Memory B cell (primary cell): ENCODE measurements at regions not wholly inside any gene's neighbourhood (a gene's known extent, or its start where the extent isn't known, plus 50 kb on each side); places are given as distances from the start of the nearest gene placed in this dataset.
"Not testable (repeated sequence)": the region's sequence is repeated elsewhere in the genome, so short reads cannot be mapped to it uniquely, and the experiment has no call there.

ENCODE experiments used
- ATAC-seq: fragments of 150-1000 bp; cut with Tn5 transposase; 2 replicates; pipeline ENCODE4 v1.10.0; 2021; ENCODE audit warnings: low read depth, mild to moderate bottlenecking, moderate library complexity
- DNase-seq, 2 donors: peaks; one replicate each; pipeline ENCODE4 v3.0.0; 2022; ENCODE audit warnings: low spot score in 2 of 2
- H3K27ac Mint-ChIP-seq: one replicate; pipeline ENCODE4 v1.8.0; 2022; ENCODE audit warnings: mild to moderate bottlenecking, moderate library complexity, mixed read lengths
- H3K27me3 Mint-ChIP-seq: one replicate; pipeline ENCODE4 v1.8.0; 2022; ENCODE audit warnings: mixed read lengths
- H3K36me3 Mint-ChIP-seq: one replicate; pipeline ENCODE4 v1.8.0; 2022; ENCODE audit warnings: mild to moderate bottlenecking, mixed read lengths
- H3K4me1 Mint-ChIP-seq: one replicate; pipeline ENCODE4 v1.8.0; 2022; ENCODE audit warnings: mixed read lengths
- H3K4me3 Mint-ChIP-seq: one replicate; pipeline ENCODE4 v1.8.0; 2022; ENCODE audit warnings: mild to moderate bottlenecking, moderate library complexity, mixed read lengths
- H3K9me3 Mint-ChIP-seq: one replicate; pipeline ENCODE4 v1.8.0; 2022; ENCODE audit warnings: mixed read lengths

GRCh38 chr3:192968901-192969300 is 51.2 kb upstream of the MB21D2 start:
- H3K27ac Mint-ChIP-seq, H3K36me3 Mint-ChIP-seq, H3K4me3 Mint-ChIP-seq, H3K4me1 Mint-ChIP-seq, ATAC-seq, DNase-seq, H3K9me3 Mint-ChIP-seq: not testable (repeated sequence)
- H3K27me3 Mint-ChIP-seq = peaks cover 12% of the 10 kb centered on the region

- Mint-ChIP-seq H3K27ac (no peak overlapping the region), H3K4me3 (no peak overlapping the region), H3K27me3 (peaks cover 4% of the 10 kb centered on the region), H3K4me1 (no peaks in the 10 kb centered on the region), H3K36me3 (no peaks in the 10 kb centered on the region), H3K9me3 (peaks cover 9% of the 10 kb centered on the region)
- DNase-seq (no peak), ATAC-seq (no peak)
Measured at GRCh38 chr3:192980632-192981031, 63.0 kb upstream of the MB21D2 start.

- Mint-ChIP-seq H3K27ac (no peak overlapping the region), H3K36me3 (no peaks in the 10 kb centered on the region), H3K4me3 (no peak overlapping the region), H3K9me3 (no peaks in the 10 kb centered on the region), H3K27me3 (peaks cover 7% of the 10 kb centered on the region), H3K4me1 (peaks cover 2% of the 10 kb centered on the region)
- DNase-seq (no peak), ATAC-seq (no peak)
Measured at GRCh38 chr3:192986379-192986778, 68.7 kb upstream of the MB21D2 start.

GRCh38 chr3:192991356-192991755 is 73.7 kb upstream of the MB21D2 start:
- Mint-ChIP-seq H3K9me3 (no peaks in the 10 kb centered on the region), H3K4me3 (no peak overlapping the region), H3K4me1 (peaks cover 7% of the 10 kb centered on the region), H3K27me3 (peaks cover 13% of the 10 kb centered on the region), H3K27ac (no peak overlapping the region), H3K36me3 (no peaks in the 10 kb centered on the region)
- no peak for ATAC-seq
- no peak for DNase-seq

- DNase-seq (no peak), ATAC-seq (no peak)
- H3K27ac Mint-ChIP-seq = no peak overlapping the region
- peaks cover 7% of the 10 kb centered on the region for H3K4me1 Mint-ChIP-seq
- peaks cover 18% of the 10 kb centered on the region for H3K27me3 Mint-ChIP-seq
- H3K9me3 Mint-ChIP-seq = no peaks in the 10 kb centered on the region
- H3K4me3 Mint-ChIP-seq = no peak overlapping the region
- H3K36me3 Mint-ChIP-seq = no peaks in the 10 kb centered on the region
Measured at GRCh38 chr3:192992361-192992760, 74.7 kb upstream of the MB21D2 start.

GRCh38 chr3:192993411-192993810 is 75.8 kb upstream of the MB21D2 start:
- Mint-ChIP-seq H3K9me3 (no peaks in the 10 kb centered on the region), H3K36me3 (no peaks in the 10 kb centered on the region), H3K4me1 (peaks cover 7% of the 10 kb centered on the region), H3K27ac (no peak overlapping the region), H3K27me3 (peaks cover 18% of the 10 kb centered on the region), H3K4me3 (no peak overlapping the region)
- no peak for DNase-seq
- ATAC-seq = no peak

GRCh38 chr3:193001113-193001512 is 83.5 kb upstream of the MB21D2 start:
- H3K27me3 Mint-ChIP-seq, DNase-seq, H3K36me3 Mint-ChIP-seq, H3K4me1 Mint-ChIP-seq, H3K4me3 Mint-ChIP-seq, H3K27ac Mint-ChIP-seq, ATAC-seq, H3K9me3 Mint-ChIP-seq: not testable (repeated sequence)

- H3K27me3 Mint-ChIP-seq, DNase-seq, H3K36me3 Mint-ChIP-seq, H3K27ac Mint-ChIP-seq, H3K9me3 Mint-ChIP-seq, H3K4me3 Mint-ChIP-seq, H3K4me1 Mint-ChIP-seq, ATAC-seq: not testable (repeated sequence)
Measured at GRCh38 chr3:193003624-193004023, 86.0 kb upstream of the MB21D2 start.

GRCh38 chr3:193008654-193009053 is 91.0 kb upstream of the MB21D2 start:
- DNase-seq (no peak), ATAC-seq (no peak)
- no peak overlapping the region for H3K27ac Mint-ChIP-seq
- H3K36me3 Mint-ChIP-seq = no peaks in the 10 kb centered on the region
- no peaks in the 10 kb centered on the region for H3K4me1 Mint-ChIP-seq
- peaks cover 9% of the 10 kb centered on the region for H3K27me3 Mint-ChIP-seq
- H3K9me3 Mint-ChIP-seq = peaks cover 6% of the 10 kb centered on the region
- no peak overlapping the region for H3K4me3 Mint-ChIP-seq

GRCh38 chr3:193010191-193010590 is 92.5 kb upstream of the MB21D2 start:
- H3K4me1 Mint-ChIP-seq = no peaks in the 10 kb centered on the region
- ATAC-seq = no peak
- H3K27ac Mint-ChIP-seq = no peak overlapping the region
- H3K27me3 Mint-ChIP-seq = peaks cover 9% of the 10 kb centered on the region
- DNase-seq = no peak
- H3K4me3 Mint-ChIP-seq = no peak overlapping the region
- H3K36me3 Mint-ChIP-seq = no peaks in the 10 kb centered on the region
- peaks cover 6% of the 10 kb centered on the region for H3K9me3 Mint-ChIP-seq

GRCh38 chr3:193011958-193012357 is 94.3 kb upstream of the MB21D2 start:
- no peak overlapping the region for H3K4me3 Mint-ChIP-seq
- H3K9me3 Mint-ChIP-seq = peaks cover 5% of the 10 kb centered on the region
- H3K27me3 Mint-ChIP-seq = peaks cover 10% of the 10 kb centered on the region
- no peak overlapping the region for H3K27ac Mint-ChIP-seq
- no peak for DNase-seq
- no peaks in the 10 kb centered on the region for H3K36me3 Mint-ChIP-seq
- H3K4me1 Mint-ChIP-seq = no peaks in the 10 kb centered on the region
- no peak for ATAC-seq

- ATAC-seq = no peak
- no peak overlapping the region for H3K4me3 Mint-ChIP-seq
- no peaks in the 10 kb centered on the region for H3K36me3 Mint-ChIP-seq
- H3K4me1 Mint-ChIP-seq = no peaks in the 10 kb centered on the region
- DNase-seq = no peak
- H3K27ac Mint-ChIP-seq = no peak overlapping the region
- H3K27me3 Mint-ChIP-seq = peaks cover 8% of the 10 kb centered on the region
- H3K9me3 Mint-ChIP-seq = peaks cover 5% of the 10 kb centered on the region
Measured at GRCh38 chr3:193014902-193015301, 97.2 kb upstream of the MB21D2 start.

- Mint-ChIP-seq H3K27ac (no peak overlapping the region), H3K36me3 (no peaks in the 10 kb centered on the region), H3K4me3 (no peak overlapping the region), H3K27me3 (peaks cover 8% of the 10 kb centered on the region), H3K9me3 (peaks cover 5% of the 10 kb centered on the region), H3K4me1 (no peaks in the 10 kb centered on the region)
- ATAC-seq (no peak), DNase-seq (no peak)
Measured at GRCh38 chr3:193016437-193016901, 98.8 kb upstream of the MB21D2 start.

- DNase-seq (no peak), ATAC-seq (no peak)
- no peak overlapping the region for H3K27ac Mint-ChIP-seq
- H3K4me1 Mint-ChIP-seq = no peaks in the 10 kb centered on the region
- no peak overlapping the region for H3K4me3 Mint-ChIP-seq
- H3K36me3 Mint-ChIP-seq = no peaks in the 10 kb centered on the region
- peaks cover 8% of the 10 kb centered on the region for H3K27me3 Mint-ChIP-seq
- no peaks in the 10 kb centered on the region for H3K9me3 Mint-ChIP-seq
Measured at GRCh38 chr3:193021506-193022010, 103.9 kb upstream of the MB21D2 start.

- H3K36me3 Mint-ChIP-seq = no peaks in the 10 kb centered on the region
- no peak overlapping the region for H3K27ac Mint-ChIP-seq
- no peaks in the 10 kb centered on the region for H3K4me1 Mint-ChIP-seq
- H3K9me3 Mint-ChIP-seq = no peaks in the 10 kb centered on the region
- ATAC-seq = no peak
- DNase-seq = no peak
- peaks cover 5% of the 10 kb centered on the region for H3K27me3 Mint-ChIP-seq
- no peak overlapping the region for H3K4me3 Mint-ChIP-seq
Measured at GRCh38 chr3:193023218-193023617, 105.6 kb upstream of the MB21D2 start.
